LNCAP (cell line): ENCODE measurements at regions not wholly inside any gene's neighbourhood (a gene's known extent, or its start where the extent isn't known, plus 50 kb on each side); places are given as distances from the start of the nearest gene placed in this dataset.

Experiments used
- CTCF ChIP-seq: fragments of 450-650 bp; IDR thresholded peaks from 2 replicates; pipeline ENCODE4 v1.5.1; 2017; ENCODE audit warnings: mild to moderate bottlenecking

DNA sequence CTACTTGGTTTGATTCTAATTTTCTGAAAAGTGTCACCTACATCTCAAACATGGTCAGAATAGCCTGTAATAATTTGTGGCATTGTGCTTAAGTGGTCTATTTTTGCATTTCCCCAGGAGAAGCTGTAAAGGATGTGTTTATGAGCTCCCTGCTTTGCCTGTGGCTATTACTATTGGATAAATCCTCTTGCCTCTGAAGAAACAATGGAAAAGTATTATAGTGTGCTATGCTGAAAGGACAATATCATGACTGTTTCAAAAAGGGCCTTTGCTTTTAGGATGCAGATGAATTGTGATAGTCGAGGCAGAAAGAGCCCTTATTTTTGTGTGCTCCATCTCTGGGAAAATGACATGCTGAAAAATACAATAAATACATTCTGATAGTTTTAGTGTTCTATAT lies 94.1 kb upstream of the ARMC3 start:
- TF ChIP-seq CTCF, result no peak

DNA sequence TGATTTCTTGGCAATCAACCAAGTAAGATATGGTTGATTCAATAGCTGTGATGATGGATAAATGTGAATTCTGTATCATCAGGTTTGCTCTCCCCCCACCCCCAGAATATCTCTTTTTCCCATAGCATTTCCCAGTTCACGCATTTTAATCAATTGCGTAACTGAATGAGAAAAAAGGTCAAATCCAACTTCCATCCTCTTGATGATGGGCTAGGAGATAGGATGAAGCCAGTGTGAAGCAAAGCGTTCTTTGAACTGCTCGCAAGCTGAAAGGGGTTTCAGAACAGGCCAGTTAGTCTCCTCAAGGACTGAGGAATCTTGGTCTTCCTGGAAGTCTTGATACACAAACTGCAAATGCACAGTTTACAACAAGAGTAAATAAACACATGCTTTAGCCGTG lies 94.5 kb upstream of the ARMC3 start:
- no peak for TF ChIP-seq CTCF

- TF ChIP-seq CTCF, result no peak
These were observed 95.0 kb upstream of the ARMC3 start for GRCh38 chr10:22832851-22833250.

DNA sequence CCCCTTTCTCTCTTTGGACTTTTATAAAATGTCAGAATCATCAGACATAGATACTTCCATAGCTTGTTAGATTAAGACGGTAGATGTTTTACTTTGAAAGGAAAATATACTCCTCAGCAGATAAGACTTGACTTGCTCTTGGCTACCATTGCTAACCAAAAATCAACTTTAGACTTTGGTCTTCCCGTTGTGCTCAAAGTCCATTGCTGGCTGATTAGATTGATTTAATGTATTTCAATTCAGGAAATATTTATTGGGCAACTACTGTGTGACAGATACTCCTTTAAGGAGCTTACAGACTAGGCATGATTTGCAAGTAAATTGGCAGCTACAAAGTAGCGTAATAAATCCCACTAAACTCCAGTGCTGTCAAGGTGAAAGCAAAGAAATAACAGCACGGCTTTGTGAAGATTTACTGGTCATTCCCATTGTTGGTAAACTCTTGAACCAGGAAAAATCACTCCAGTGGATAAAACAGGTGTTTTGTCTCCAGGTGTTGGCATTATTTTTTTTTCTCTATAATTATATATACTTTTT lies 95.7 kb upstream of the ARMC3 start:
- TF ChIP-seq CTCF, result no peak

DNA sequence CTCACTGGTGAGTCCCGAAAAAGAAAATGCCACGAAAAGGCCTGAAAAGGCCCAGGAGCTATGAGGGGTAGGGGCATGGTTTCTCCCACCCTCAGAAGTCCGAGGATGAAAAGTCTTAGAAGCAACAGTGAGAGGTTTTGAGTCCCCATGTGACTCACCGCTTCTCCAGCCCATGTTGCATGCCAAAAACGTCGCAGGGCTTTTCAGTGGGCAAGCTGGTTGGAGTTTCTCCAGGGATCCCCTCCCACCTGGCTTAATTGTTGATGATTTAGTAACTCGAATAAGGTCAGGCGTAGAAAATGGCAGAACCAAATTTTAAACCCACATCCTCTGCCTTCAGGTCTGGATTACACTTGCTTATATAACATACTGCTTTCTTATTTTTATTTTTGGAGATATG lies 96.3 kb upstream of the ARMC3 start:
- no peak for TF ChIP-seq CTCF

DNA sequence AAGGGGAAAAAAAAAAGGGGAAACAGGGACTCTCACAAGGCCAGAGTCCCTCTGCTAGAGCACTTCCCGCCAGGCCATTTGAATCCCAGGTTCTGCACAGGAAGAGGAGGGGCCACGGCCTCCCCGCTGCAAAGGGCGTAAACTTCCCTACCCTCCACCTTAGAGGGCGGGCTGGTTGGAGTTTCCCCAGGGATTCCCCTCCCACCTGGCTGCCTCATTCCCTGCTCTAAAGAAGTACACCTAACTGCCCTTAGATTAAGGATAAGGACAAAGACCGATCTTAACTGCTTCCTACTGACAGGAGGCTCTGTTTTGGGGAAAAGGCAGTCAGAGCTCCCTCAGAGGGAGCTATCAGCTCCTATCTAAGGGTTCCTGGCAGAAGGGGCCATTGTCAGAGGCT lies 102.0 kb upstream of the ARMC3 start:
- TF ChIP-seq CTCF, result no peak

DNA sequence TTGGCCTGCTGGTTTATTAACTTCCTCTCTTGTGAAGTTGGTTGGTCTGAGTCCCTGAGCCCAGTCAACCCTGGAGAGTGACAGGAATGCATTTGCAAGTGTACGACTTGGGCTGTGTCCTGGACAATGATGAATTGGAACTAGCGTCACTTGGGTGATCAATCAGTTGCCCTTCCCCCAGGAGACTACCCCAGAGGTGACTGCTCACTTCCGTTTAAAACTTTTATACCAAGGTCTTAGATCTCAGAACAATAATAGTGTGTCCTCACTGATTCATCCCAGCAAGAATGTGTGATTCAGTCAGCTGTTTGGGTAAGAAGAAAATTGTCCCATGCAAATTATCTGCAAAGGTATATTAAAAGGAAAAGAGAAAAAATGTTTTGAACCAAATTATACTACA lies 102.9 kb upstream of the ARMC3 start:
- TF ChIP-seq CTCF, result no peak

DNA sequence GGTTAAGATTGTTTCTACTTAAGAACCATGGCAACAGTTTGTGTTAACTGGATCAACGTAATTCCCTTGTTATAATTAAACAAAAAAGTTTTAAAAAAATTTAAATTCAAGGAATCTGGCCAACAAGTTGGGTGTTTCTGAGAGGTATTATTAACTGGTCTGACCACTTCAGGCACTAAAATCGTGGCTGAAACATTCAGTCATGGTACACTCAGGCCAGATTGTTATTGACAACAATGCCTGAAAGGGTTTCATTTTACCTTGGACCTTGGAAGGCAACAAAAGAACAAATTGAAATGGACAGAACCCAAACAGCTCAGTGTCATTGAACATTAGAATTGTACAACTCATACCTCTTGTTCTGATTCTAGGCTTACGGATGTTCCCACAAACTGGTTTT lies 103.3 kb upstream of the ARMC3 start:
- no peak for TF ChIP-seq CTCF
